ENCODE measurements at regions not wholly inside any gene's neighbourhood (a gene's known extent, or its start where the extent isn't known, plus 50 kb on each side); places are given as distances from the start of the nearest gene placed in this dataset.
A peak's percentile ranks its signal among the peaks of the same experiment; 100 is the strongest.

DNA sequence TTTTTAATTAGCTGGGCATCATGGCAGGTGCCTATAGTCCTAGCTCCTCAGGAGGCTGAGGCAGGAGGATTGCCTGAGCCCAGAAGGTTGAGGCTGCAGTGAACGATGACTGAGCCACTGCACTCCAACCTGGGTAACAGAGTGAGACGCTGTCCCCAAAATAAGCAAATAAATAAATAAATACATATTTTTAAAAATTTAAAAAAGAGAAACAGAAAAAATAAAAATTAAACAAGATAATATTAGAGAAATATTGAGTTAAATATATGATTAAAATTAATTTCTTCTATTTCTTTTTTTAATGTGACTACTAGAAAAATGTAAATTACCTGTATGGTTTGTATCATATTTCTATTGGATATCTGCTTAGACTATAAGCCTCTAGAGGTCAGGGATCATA lies 59.3 kb upstream of the ATP1A1 start:
- H3K27ac ChIP-seq: peak overlapping the region in 1 of 2 donors; percentile 18
- intact Hi-C loops (cut with DNase I; ENCODE audit: low total_unique reads): no loop called here

DNA sequence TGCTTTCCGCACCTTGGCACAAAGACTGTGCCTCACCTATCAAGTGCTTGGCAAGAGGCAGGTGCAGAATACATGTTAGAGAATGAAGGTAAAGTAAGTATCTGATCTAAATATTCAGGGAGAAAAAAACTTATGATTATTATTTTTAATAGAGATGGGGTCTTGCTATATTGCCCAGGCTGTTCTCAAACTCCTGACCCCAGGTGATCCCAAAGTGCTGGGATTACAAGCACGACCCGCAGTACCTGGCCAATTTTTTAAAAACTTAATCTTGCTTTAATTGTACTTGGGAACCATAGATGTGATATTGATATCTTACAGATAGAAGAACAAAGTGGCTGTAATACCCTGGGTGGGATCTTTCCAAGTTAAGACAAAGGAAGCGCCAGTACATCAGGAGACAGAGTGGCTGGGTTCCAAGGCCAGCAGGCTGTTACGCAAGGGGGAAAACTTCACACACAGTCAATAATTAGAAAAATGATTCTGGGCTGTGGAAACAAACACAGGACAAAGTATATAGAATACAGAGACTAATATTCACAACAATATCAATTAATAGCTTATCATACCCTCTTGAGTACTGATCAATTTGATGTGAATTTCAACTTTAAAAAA lies 58.6 kb upstream of the ATP1A1 start:
- Histone ChIP-seq H3K36me3 (no peaks in the 10 kb centered on the region), H3K4me1 (peaks cover 0 to 19% of the 10 kb centered on the region in 2 donors), H3K27ac (peak overlapping the region in 1 of 2 donors; percentile 18), H3K9me3 (no peaks in the 10 kb centered on the region), H3K4me3 (no peak overlapping the region), H3K27me3 (no peaks in the 10 kb centered on the region)
- no peak for DNase-seq (ENCODE audit: low spot score in 2 of 2)
- TF ChIP-seq, protein P1, sequence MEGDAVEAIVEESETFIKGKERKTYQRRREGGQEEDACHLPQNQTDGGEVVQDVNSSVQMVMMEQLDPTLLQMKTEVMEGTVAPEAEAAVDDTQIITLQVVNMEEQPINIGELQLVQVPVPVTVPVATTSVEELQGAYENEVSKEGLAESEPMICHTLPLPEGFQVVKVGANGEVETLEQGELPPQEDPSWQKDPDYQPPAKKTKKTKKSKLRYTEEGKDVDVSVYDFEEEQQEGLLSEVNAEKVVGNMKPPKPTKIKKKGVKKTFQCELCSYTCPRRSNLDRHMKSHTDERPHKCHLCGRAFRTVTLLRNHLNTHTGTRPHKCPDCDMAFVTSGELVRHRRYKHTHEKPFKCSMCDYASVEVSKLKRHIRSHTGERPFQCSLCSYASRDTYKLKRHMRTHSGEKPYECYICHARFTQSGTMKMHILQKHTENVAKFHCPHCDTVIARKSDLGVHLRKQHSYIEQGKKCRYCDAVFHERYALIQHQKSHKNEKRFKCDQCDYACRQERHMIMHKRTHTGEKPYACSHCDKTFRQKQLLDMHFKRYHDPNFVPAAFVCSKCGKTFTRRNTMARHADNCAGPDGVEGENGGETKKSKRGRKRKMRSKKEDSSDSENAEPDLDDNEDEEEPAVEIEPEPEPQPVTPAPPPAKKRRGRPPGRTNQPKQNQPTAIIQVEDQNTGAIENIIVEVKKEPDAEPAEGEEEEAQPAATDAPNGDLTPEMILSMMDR (IDR thresholded peaks at IDR 0.05): no peak
- no peak for TF ChIP-seq POLR2AphosphoS5 (IDR thresholded peaks at IDR 0.05)
- TF ChIP-seq POLR2A (IDR thresholded peaks at IDR 0.05): no peak
- intact Hi-C loops (cut with DNase I; ENCODE audit: low total_unique reads): no loop called here

More for the DNA sequence above, 59.3 kb upstream of the ATP1A1 start:
- Histone ChIP-seq H3K27me3 (no peaks in the 10 kb centered on the region), H3K4me1 (peaks cover 0 to 20% of the 10 kb centered on the region in 2 donors), H3K4me3 (no peak overlapping the region), H3K9me3 (no peaks in the 10 kb centered on the region), H3K36me3 (no peaks in the 10 kb centered on the region)
- TF ChIP-seq POLR2A (IDR thresholded peaks at IDR 0.05) (no peak), POLR2AphosphoS5 (IDR thresholded peaks at IDR 0.05) (no peak)
- TF ChIP-seq, protein P1 (IDR thresholded peaks at IDR 0.05): no peak
- no peak for DNase-seq (ENCODE audit: low spot score in 2 of 2)

DNA sequence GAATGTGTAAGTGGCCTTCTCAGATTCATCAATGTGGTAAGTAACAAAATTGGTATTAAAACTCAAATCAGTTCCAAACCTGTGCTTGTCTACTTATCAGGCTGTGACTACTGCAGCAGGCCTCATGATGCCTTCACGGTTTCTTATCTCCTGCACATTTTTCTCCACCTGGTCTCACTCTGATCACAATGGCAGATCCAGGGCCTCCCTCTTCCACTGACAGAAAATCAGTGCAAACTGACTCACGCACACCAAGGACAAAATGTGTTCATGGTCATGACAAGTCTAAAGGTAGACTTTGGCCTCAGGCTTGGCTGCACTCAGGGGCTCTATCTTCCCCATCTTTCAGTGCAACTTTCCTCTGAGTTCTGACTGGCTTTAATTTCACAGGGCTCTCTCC lies 56.7 kb upstream of the ATP1A1 start:
- TF ChIP-seq, protein P1 (IDR thresholded peaks at IDR 0.05): no peak
- TF ChIP-seq POLR2A (IDR thresholded peaks at IDR 0.05) (no peak), POLR2AphosphoS5 (IDR thresholded peaks at IDR 0.05) (no peak)
- Histone ChIP-seq H3K27ac (no peak overlapping the region), H3K27me3 (no peaks in the 10 kb centered on the region), H3K9me3 (no peaks in the 10 kb centered on the region), H3K36me3 (no peaks in the 10 kb centered on the region), H3K4me3 (no peak overlapping the region), H3K4me1 (peaks cover 0 to 2% of the 10 kb centered on the region in 2 donors)
- intact Hi-C loops (cut with DNase I; ENCODE audit: low total_unique reads): no loop called here
- no peak for DNase-seq (ENCODE audit: low spot score in 2 of 2)

DNA sequence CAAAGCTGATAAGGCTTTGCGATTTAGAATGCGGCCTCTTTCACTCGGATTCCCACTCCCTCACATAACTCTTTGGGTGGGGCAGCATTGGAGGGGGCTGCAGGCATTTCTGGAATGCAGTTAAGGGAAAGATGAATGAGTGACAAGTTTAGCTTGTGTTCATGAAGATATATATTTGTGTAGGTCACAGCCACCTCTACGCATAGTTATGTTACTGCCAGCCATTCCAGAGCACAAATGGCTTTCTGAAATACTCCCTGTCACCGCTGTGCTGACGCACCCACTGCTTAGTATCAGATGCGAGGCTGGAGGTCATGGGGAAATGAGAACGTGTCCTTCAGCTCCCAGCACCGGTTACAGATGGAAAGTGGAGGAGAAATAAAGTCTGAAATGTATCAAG lies 54.1 kb upstream of the ATP1A1 start:
- H3K36me3 ChIP-seq: no peaks in the 10 kb centered on the region
- intact Hi-C loops (cut with DNase I; ENCODE audit: low total_unique reads): no loop called here
- H3K27ac ChIP-seq: no peak overlapping the region
- no peaks in the 10 kb centered on the region for H3K27me3 ChIP-seq
- H3K9me3 ChIP-seq: no peaks in the 10 kb centered on the region
- H3K4me1 ChIP-seq: no peaks in the 10 kb centered on the region
- TF ChIP-seq POLR2A (IDR thresholded peaks at IDR 0.05): no peak
- no peak for TF ChIP-seq POLR2AphosphoS5 (IDR thresholded peaks at IDR 0.05)
- TF ChIP-seq, protein P1 (IDR thresholded peaks at IDR 0.05): no peak
- H3K4me3 ChIP-seq: no peak overlapping the region
- no peak for DNase-seq (ENCODE audit: low spot score in 2 of 2)

DNA sequence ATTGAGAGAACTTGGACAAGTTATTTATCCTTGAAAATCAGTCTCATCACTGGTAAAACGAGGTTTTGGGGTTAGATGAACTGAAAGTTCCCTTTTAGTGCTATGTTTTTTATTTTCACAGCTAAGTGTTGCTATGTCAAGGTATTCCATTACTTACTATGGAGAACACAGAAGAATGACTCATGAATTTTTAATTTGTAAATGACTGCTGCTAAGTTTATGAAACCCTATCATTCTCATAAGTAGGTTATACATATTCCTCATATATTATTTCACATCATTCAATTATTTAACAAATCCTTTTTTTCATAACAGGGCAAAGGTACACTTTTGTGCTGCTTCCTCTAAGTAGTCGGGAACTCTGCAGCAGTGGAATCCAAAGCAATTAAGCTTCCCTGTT lies 52.2 kb upstream of the ATP1A1 start:
- no peak for TF ChIP-seq POLR2AphosphoS5 (IDR thresholded peaks at IDR 0.05)
- TF ChIP-seq POLR2A (IDR thresholded peaks at IDR 0.05): no peak
- TF ChIP-seq, protein P1 (IDR thresholded peaks at IDR 0.05): no peak
- intact Hi-C loops (cut with DNase I; ENCODE audit: low total_unique reads): no loop called here
- no peak for DNase-seq (ENCODE audit: low spot score in 2 of 2)
- no peaks in the 10 kb centered on the region for H3K36me3 ChIP-seq
- no peak overlapping the region for H3K4me3 ChIP-seq
- peaks cover 0 to 5% of the 10 kb centered on the region in 2 donors for H3K4me1 ChIP-seq
- H3K9me3 ChIP-seq: no peaks in the 10 kb centered on the region
- no peak overlapping the region for H3K27ac ChIP-seq
- H3K27me3 ChIP-seq: no peaks in the 10 kb centered on the region

All from breast epithelium (tissue), 4 donors.